ENCODE measurements at regions not wholly inside any gene's neighbourhood (a gene's known extent, or its start where the extent isn't known, plus 50 kb on each side); places are given as distances from the start of the nearest gene placed in this dataset.

GRCh38 chr2:188664951-188665595 is 309.1 kb upstream of the COL3A1 start:
- no peak for TF ChIP-seq POLR2A (IDR thresholded peaks at IDR 0.05)
- no peak for TF ChIP-seq CTCF (IDR thresholded peaks at IDR 0.05)
- DNase-seq = no peak
- WGBS, 2 donors = 60 to 64% methylated on average over 3 of the region's 3 CpGs
- Histone ChIP-seq H3K27me3 (no peaks in the 10 kb centered on the region), H3K9me3 (no peaks in the 10 kb centered on the region), H3K4me1 (peaks cover 0 to 8% (median 0%) of the 10 kb centered on the region in 3 donors), H3K4me3 (no peak overlapping the region), H3K27ac (no peak overlapping the region), H3K36me3 (no peaks in the 10 kb centered on the region)
- intact Hi-C loops (cut with DNase I) = no loop called here

GRCh38 chr2:188665727-188666304 is 308.4 kb upstream of the COL3A1 start:
- Histone ChIP-seq H3K4me3 (no peak overlapping the region), H3K27me3 (no peaks in the 10 kb centered on the region), H3K9me3 (no peaks in the 10 kb centered on the region), H3K4me1 (peaks cover 0 to 8% (median 0%) of the 10 kb centered on the region in 3 donors), H3K27ac (no peak overlapping the region), H3K36me3 (no peaks in the 10 kb centered on the region)
- intact Hi-C loops (cut with DNase I) = no loop called here
- no peak for DNase-seq
- TF ChIP-seq CTCF (IDR thresholded peaks at IDR 0.05) (no peak), POLR2A (IDR thresholded peaks at IDR 0.05) (no peak)

GRCh38 chr2:188666503-188666902 is 307.7 kb upstream of the COL3A1 start:
- intact Hi-C loops (cut with DNase I) = no loop called here
- Histone ChIP-seq H3K27ac (no peak overlapping the region), H3K4me3 (no peak overlapping the region), H3K4me1 (peaks cover 0 to 8% (median 0%) of the 10 kb centered on the region in 3 donors), H3K36me3 (no peaks in the 10 kb centered on the region), H3K9me3 (no peaks in the 10 kb centered on the region), H3K27me3 (no peaks in the 10 kb centered on the region)
- TF ChIP-seq CTCF (IDR thresholded peaks at IDR 0.05) (no peak), POLR2A (IDR thresholded peaks at IDR 0.05) (no peak)
- DNase-seq = no peak

GRCh38 chr2:188668017-188668680 is 306.0 kb upstream of the COL3A1 start:
- DNase-seq = no peak
- peaks cover 0 to 8% (median 0%) of the 10 kb centered on the region in 3 donors for H3K4me1 ChIP-seq
- H3K27me3 ChIP-seq = no peaks in the 10 kb centered on the region
- TF ChIP-seq POLR2A (IDR thresholded peaks at IDR 0.05) = no peak
- no peak for TF ChIP-seq CTCF (IDR thresholded peaks at IDR 0.05)
- H3K4me3 ChIP-seq = no peak overlapping the region
- 32 to 38% methylated on average over 4 of the region's 4 CpGs for WGBS, 2 donors
- intact Hi-C loops (cut with DNase I) = no loop called here
- no peaks in the 10 kb centered on the region for H3K36me3 ChIP-seq
- H3K9me3 ChIP-seq = no peaks in the 10 kb centered on the region
- no peak overlapping the region for H3K27ac ChIP-seq

- TF ChIP-seq CTCF (IDR thresholded peaks at IDR 0.05) (no peak), POLR2A (IDR thresholded peaks at IDR 0.05) (no peak)
- Histone ChIP-seq H3K4me1 (no peaks in the 10 kb centered on the region), H3K9me3 (no peaks in the 10 kb centered on the region), H3K27ac (no peak overlapping the region), H3K27me3 (no peaks in the 10 kb centered on the region), H3K36me3 (no peaks in the 10 kb centered on the region), H3K4me3 (no peak overlapping the region)
- intact Hi-C loops (cut with DNase I) = no loop called here
- no peak for DNase-seq
These were observed 298.7 kb upstream of the COL3A1 start for GRCh38 chr2:188675391-188676009.
